Stomach (tissue), 4 donors: ENCODE measurements at regions not wholly inside any gene's neighbourhood (a gene's known extent, or its start where the extent isn't known, plus 50 kb on each side); places are given as distances from the start of the nearest gene placed in this dataset.

Experiments
- POLR2A ChIP-seq, 4 donors: fragments of 450-650 bp; IDR thresholded peaks; one replicate each; pipeline ENCODE4 v1.6.1; 2016; ENCODE audit warnings: antibody characterized with exemption in 4 of 4, control low read depth in 2 of 4, mild to moderate bottlenecking in 1 of 4, moderate library complexity in 1 of 4
- POLR2AphosphoS5 ChIP-seq, 3 donors: sonication (generic); formaldehyde crosslinking; IDR thresholded peaks; one replicate each; pipeline ENCODE4 v1.6.1; 2016; ENCODE audit warnings: antibody characterized with exemption in 3 of 3
- TF ChIP-seq, protein P1 (sequence below), 7 experiments: fragments of 450-650 bp in 4 of 7; fragments of 200-600 bp in 3 of 7; sonication (generic) in 3 of 7; IDR thresholded peaks; one replicate each; pipeline ENCODE4 v1.5.1; 2016 to 2019; ENCODE audit warnings: antibody characterized with exemption in 7 of 7, control low read depth in 2 of 7, mild to moderate bottlenecking in 1 of 7

DNA sequence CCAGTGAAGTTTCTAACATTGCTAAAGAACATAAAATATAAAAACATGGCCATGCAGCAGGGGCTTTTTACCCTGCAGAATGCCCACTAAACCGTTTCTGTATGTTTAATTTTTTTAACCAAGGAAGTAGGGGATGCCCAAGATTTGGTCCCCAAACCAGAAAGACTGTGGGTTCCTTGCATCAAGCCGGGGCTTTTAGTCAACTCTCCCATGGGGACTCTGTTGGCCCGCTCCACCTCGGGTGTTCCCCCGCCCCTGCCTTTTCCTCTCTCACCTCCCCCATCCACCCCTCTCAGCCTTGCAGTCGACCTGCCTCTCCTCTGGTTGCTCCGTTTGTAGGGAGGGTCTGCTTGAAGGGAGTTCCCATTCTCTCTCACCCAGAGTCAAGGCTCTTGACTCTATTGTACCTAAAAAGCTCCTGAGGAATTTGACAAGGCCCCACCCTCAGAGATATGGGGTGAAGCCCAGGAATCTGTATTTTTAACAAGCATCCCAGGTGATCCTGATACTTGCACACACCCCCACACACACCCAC lies 117.5 kb downstream of the TOMM20 start:
- TF ChIP-seq, protein P1, sequence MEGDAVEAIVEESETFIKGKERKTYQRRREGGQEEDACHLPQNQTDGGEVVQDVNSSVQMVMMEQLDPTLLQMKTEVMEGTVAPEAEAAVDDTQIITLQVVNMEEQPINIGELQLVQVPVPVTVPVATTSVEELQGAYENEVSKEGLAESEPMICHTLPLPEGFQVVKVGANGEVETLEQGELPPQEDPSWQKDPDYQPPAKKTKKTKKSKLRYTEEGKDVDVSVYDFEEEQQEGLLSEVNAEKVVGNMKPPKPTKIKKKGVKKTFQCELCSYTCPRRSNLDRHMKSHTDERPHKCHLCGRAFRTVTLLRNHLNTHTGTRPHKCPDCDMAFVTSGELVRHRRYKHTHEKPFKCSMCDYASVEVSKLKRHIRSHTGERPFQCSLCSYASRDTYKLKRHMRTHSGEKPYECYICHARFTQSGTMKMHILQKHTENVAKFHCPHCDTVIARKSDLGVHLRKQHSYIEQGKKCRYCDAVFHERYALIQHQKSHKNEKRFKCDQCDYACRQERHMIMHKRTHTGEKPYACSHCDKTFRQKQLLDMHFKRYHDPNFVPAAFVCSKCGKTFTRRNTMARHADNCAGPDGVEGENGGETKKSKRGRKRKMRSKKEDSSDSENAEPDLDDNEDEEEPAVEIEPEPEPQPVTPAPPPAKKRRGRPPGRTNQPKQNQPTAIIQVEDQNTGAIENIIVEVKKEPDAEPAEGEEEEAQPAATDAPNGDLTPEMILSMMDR (IDR thresholded peaks at IDR 0.05), result no peak
- TF ChIP-seq POLR2AphosphoS5 (IDR thresholded peaks at IDR 0.05), result no peak
- no peak for TF ChIP-seq POLR2A (IDR thresholded peaks at IDR 0.05)
